GM10266 (cell line): ENCODE measurements at regions not wholly inside any gene's neighbourhood (a gene's known extent, or its start where the extent isn't known, plus 50 kb on each side); places are given as distances from the start of the nearest gene placed in this dataset.

Experiments
- DNase-seq: peaks from one replicate; pipeline ENCODE4 v3.0.0; 2012; ENCODE audit errors: extremely low spot score
- TF ChIP-seq, protein P1 (sequence below): IDR thresholded peaks from 2 replicates; pipeline ENCODE4 v1.5.1; 2012; ENCODE audit warnings: mild to moderate bottlenecking, low read depth; ENCODE audit not compliant: control insufficient read depth, insufficient read depth; ENCODE audit errors: missing control alignments

DNA sequence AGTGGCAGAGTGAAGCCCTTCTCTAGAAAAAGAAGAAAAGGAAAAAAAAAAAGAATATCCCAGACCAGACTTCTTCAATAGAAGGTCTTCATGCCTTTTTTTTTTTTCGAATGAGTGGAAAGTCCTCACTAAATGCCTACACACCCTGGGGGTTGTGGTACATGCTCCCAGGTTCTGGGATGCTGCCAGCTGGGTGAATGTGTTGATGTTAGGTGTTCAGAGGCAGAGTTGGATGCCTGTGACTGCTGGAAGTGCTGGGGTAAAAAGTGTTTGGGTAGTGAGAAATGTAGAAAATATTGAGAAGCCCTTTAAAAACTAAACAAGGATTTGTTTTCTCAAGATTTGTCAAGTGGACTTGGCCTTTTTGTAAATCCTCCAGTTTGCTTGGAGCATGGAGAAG, 318.6 kb downstream of the SLC4A3 start:
- TF ChIP-seq, protein P1, sequence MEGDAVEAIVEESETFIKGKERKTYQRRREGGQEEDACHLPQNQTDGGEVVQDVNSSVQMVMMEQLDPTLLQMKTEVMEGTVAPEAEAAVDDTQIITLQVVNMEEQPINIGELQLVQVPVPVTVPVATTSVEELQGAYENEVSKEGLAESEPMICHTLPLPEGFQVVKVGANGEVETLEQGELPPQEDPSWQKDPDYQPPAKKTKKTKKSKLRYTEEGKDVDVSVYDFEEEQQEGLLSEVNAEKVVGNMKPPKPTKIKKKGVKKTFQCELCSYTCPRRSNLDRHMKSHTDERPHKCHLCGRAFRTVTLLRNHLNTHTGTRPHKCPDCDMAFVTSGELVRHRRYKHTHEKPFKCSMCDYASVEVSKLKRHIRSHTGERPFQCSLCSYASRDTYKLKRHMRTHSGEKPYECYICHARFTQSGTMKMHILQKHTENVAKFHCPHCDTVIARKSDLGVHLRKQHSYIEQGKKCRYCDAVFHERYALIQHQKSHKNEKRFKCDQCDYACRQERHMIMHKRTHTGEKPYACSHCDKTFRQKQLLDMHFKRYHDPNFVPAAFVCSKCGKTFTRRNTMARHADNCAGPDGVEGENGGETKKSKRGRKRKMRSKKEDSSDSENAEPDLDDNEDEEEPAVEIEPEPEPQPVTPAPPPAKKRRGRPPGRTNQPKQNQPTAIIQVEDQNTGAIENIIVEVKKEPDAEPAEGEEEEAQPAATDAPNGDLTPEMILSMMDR, result no peak
- no peak for DNase-seq

DNA sequence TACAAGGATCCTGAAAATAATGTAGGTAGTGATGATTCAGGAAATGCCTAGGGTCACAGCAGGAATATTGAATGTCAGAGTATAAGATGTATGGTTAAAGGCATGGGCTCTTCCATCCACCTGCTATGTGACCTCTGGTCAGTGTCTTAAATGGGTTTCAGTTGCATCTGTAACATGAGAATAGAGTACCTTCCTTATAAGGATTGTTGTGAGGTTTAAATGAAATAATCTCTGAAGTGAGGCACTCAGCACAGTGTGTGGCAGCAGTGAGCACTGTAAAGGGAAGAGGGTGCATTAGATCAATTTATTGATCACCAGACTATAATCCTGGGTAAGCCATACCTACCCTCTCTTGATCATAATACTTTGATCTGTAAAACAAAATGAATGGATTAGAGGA, 319.1 kb downstream of the SLC4A3 start:
- TF ChIP-seq, protein P1, result no peak
- no peak for DNase-seq

DNA sequence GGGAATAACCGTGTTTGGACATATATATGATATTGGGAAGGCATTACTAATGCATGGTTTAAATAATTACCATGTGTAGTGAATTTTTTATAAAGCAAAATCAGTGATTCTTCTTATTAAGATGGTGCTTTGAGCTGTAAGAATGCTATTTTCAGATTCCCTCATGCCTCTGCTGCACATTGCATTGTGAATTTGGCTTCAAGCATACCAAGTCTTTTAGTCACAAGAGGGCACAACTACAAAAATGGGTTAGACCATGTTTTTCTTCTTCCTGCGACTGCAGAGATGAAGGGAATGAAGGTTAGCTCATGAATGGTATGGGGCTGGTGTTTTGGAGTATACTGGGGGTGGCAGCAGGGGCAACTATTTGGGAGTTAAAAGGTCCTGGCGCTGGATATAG, 320.1 kb downstream of the SLC4A3 start:
- no peak for DNase-seq
- TF ChIP-seq, protein P1, result no peak

DNA sequence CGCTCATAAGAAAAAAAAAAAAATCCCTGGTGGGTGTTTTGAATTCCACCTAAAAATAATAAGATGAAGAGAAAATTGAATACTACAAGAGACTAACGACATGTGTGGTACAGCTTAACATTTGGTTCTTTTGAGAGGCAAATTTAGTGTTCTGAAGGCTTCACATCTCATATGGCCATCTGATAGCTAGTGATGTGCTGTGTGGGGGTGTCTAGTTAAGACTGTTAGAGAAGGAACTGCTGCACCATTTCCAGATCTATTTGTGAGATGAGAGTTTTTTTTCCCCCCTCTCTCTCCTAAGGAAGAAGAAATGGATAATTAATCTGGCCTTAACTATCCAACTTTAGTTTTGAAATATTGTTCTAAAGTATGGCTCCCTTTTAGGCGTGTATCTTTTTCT, 321.6 kb downstream of the SLC4A3 start:
- no peak for DNase-seq
- TF ChIP-seq, protein P1, result no peak

DNA sequence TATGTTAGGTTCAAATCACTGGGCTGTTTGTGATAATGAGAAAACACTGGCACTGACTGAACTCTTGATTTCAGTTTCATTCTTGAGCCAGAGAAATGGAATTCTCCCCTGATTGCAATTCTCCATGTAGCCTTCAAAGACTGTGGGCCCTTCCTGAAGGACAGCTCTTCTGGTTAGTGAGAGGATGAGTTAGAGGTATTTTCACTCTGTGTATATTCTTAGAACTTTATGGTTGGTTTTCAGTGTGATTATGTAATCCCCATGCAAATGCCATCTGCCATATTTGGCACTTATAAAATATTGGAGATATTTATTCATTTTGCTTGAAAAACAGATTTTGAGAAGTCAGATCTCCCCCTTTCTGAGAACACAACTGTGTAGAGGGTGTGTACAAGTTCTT, 323.7 kb downstream of the SLC4A3 start:
- TF ChIP-seq, protein P1, result no peak

GRCh38 chr2:219954331-219954730, 326.9 kb downstream of the SLC4A3 start:
- TF ChIP-seq, protein P1, result no peak
- no peak for DNase-seq

More for the DNA sequence above, 323.7 kb downstream of the SLC4A3 start:
- DNase-seq, result no peak

DNA sequence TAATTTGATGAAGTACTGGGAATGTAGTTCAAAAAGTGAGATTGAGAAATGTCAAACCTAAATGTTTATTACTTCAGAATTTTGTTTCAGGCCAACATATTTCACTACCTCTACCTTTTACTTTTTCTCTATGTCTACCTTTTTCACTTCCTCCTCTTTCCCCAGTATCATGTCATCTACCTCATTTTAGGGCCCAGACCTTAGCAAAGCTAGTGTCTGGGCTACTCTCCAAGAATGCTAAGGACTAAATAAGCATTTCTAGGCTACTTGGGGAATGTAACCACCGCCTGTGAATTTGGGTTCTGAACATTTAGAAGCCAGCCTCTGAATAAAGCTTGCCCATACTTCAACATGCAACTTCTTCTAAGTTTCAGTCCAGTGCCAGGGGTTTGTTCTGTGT, 330.4 kb downstream of the SLC4A3 start:
- no peak for DNase-seq
- TF ChIP-seq, protein P1, result no peak
